Endodermal cell (in vitro differentiated cells): ENCODE measurements at regions not wholly inside any gene's neighbourhood (a gene's known extent, or its start where the extent isn't known, plus 50 kb on each side); places are given as distances from the start of the nearest gene placed in this dataset.

Experiments used
- DNase-seq: peaks from one replicate; pipeline ENCODE4 v3.0.0-alpha.2; 2017
- H3K27ac ChIP-seq: 2 replicates; pipeline ENCODE4 v1.5.1; 2013; ENCODE audit warnings: mild to moderate bottlenecking, low read depth, low read length, moderate library complexity
- H3K27me3 ChIP-seq: 2 replicates; pipeline ENCODE4 v1.6.1; 2013; ENCODE audit warnings: mild to moderate bottlenecking, low read length, moderate library complexity; ENCODE audit not compliant: insufficient read depth, control insufficient read depth, poor library complexity, severe bottlenecking
- H3K36me3 ChIP-seq: 2 replicates; pipeline ENCODE4 v1.7.0; 2013; ENCODE audit warnings: mild to moderate bottlenecking, low read length, moderate library complexity; ENCODE audit not compliant: control insufficient read depth, insufficient read depth
- H3K4me1 ChIP-seq: one replicate; pipeline ENCODE4 v1.7.0; 2013; ENCODE audit warnings: low read length; ENCODE audit not compliant: control insufficient read depth, insufficient read depth
- H3K4me3 ChIP-seq: 2 replicates; pipeline ENCODE4 v1.5.1; 2013; ENCODE audit warnings: mild to moderate bottlenecking, low read length, moderate library complexity
- H3K9ac ChIP-seq: 2 replicates; pipeline ENCODE4 v1.6.1; 2013; ENCODE audit warnings: mild to moderate bottlenecking, low read length, moderate library complexity; ENCODE audit not compliant: poor library complexity, severe bottlenecking; ENCODE audit errors: extremely low read depth
- H3K9me3 ChIP-seq: 2 replicates; pipeline ENCODE4 v1.6.1; 2013; ENCODE audit warnings: mild to moderate bottlenecking, low read length, moderate library complexity; ENCODE audit not compliant: control insufficient read depth
- H3K27ac Mint-ChIP-seq: 2 replicates; pipeline ENCODE4 v1.8.0; 2020; ENCODE audit warnings: mixed read lengths
- H3K27me3 Mint-ChIP-seq: 2 replicates; pipeline ENCODE4 v1.8.0; 2021; ENCODE audit warnings: mild to moderate bottlenecking, mixed read lengths; ENCODE audit not compliant: insufficient read depth
- H3K36me3 Mint-ChIP-seq: 2 replicates; pipeline ENCODE4 v1.8.0; 2020; ENCODE audit warnings: low read depth, mixed read lengths
- H3K4me1 Mint-ChIP-seq: 2 replicates; pipeline ENCODE4 v1.8.0; 2020; ENCODE audit warnings: mixed read lengths
- H3K4me3 Mint-ChIP-seq: 2 replicates; pipeline ENCODE4 v1.8.0; 2020; ENCODE audit warnings: mild to moderate bottlenecking, moderate library complexity, mixed read lengths
- H3K9me3 Mint-ChIP-seq: 2 replicates; pipeline ENCODE4 v1.8.0; 2020; ENCODE audit warnings: mild to moderate bottlenecking, mixed read lengths
- CTCF ChIP-seq: fragments of 200-600 bp; sonication (generic); conservative IDR thresholded peaks from 2 replicates; pipeline ENCODE4 v1.5.0; 2021; ENCODE audit warnings: antibody characterized with exemption, mild to moderate bottlenecking
- WGBS, 2 experiments: methylation state at CpG; one replicate each; pipeline versions ENCODE4 v1.1.5 to v1.1.7; 2013; ENCODE audit warnings: missing lambda C conversion rate in 2 of 2, mixed read lengths in 1 of 2; ENCODE audit not compliant: insufficient coverage in 1 of 2, insufficient read length in 1 of 2; 5-methylcytosine and 5-hydroxymethylcytosine counted together

GRCh38 chr6:51269876-51270275 lies 451.2 kb downstream of the TFAP2B start:
- peaks cover 8% of the 10 kb centered on the region for H3K4me1 Mint-ChIP-seq
- Histone ChIP-seq H3K9me3 (no peaks in the 10 kb centered on the region), H3K36me3 (no peaks in the 10 kb centered on the region), H3K4me3 (no peak overlapping the region), H3K4me1 (no peaks in the 10 kb centered on the region), H3K27ac (no peak overlapping the region), H3K27me3 (no peaks in the 10 kb centered on the region), H3K9ac (no peak overlapping the region)
- H3K27me3 Mint-ChIP-seq = peaks cover 5% of the 10 kb centered on the region
- no peak for DNase-seq
- H3K27ac Mint-ChIP-seq = no peak overlapping the region
- no peak for TF ChIP-seq CTCF
- no peak overlapping the region for H3K4me3 Mint-ChIP-seq
- no peaks in the 10 kb centered on the region for H3K36me3 Mint-ChIP-seq
- no peaks in the 10 kb centered on the region for H3K9me3 Mint-ChIP-seq

- Histone ChIP-seq H3K4me1 (no peaks in the 10 kb centered on the region), H3K9me3 (no peaks in the 10 kb centered on the region), H3K27me3 (no peaks in the 10 kb centered on the region), H3K36me3 (no peaks in the 10 kb centered on the region), H3K9ac (no peak overlapping the region), H3K27ac (no peak overlapping the region), H3K4me3 (no peak overlapping the region)
- 80 to 87% methylated on average over 1 of the region's 1 CpG for WGBS, 2 experiments
- DNase-seq = no peak
- Mint-ChIP-seq H3K36me3 (no peaks in the 10 kb centered on the region), H3K9me3 (no peaks in the 10 kb centered on the region), H3K4me3 (no peak overlapping the region), H3K27me3 (peaks cover 5% of the 10 kb centered on the region), H3K27ac (no peak overlapping the region), H3K4me1 (peaks cover 8% of the 10 kb centered on the region)
- no peak for TF ChIP-seq CTCF
These were observed 452.9 kb downstream of the TFAP2B start for GRCh38 chr6:51271615-51272014.

- Histone ChIP-seq H3K4me1 (no peaks in the 10 kb centered on the region), H3K9me3 (no peaks in the 10 kb centered on the region), H3K27me3 (no peaks in the 10 kb centered on the region), H3K9ac (no peak overlapping the region), H3K27ac (peak overlapping the region; percentile 81), H3K36me3 (no peaks in the 10 kb centered on the region), H3K4me3 (no peak overlapping the region)
- DNase-seq = no peak
- 80 to 84% methylated on average over 3 to 5 of the region's 5 CpGs for WGBS, 2 experiments
- H3K9me3 Mint-ChIP-seq = no peaks in the 10 kb centered on the region
- no peak overlapping the region for H3K4me3 Mint-ChIP-seq
- no peaks in the 10 kb centered on the region for H3K36me3 Mint-ChIP-seq
- peaks cover 3% of the 10 kb centered on the region for H3K27me3 Mint-ChIP-seq
- no peak for TF ChIP-seq CTCF
- peaks cover 8% of the 10 kb centered on the region for H3K4me1 Mint-ChIP-seq
- H3K27ac Mint-ChIP-seq = no peak overlapping the region
These were observed 454.7 kb downstream of the TFAP2B start for GRCh38 chr6:51273228-51273961.
